AG04450 (cell line): ENCODE measurements at regions not wholly inside any gene's neighbourhood (a gene's known extent, or its start where the extent isn't known, plus 50 kb on each side); places are given as distances from the start of the nearest gene placed in this dataset.

ENCODE experiments used
- CTCF ChIA-PET: fragments of 300-600, 350-600 bp; formaldehyde crosslinking; extraction: SDS; loops from one replicate; lab custom pipeline; 2022; ENCODE audit warnings: antibody characterized with exemption, inconsistent platforms; lab: Charles Lee
- POLR2A ChIA-PET: fragments of 350-600 bp; formaldehyde crosslinking; extraction: SDS; loops from one replicate; lab custom pipeline; 2021; ENCODE audit warnings: antibody characterized with exemption, inconsistent platforms; lab: Yijun Ruan, JAX
- DNase-seq: peaks from one replicate; pipeline ENCODE4 v3.0.0-alpha.2; 2011; ENCODE audit warnings: low read depth, low spot score
- H3K27ac ChIP-seq: one replicate; pipeline ENCODE4 v1.5.1; 2012; ENCODE audit warnings: low read depth, low read length, control low read depth
- H3K27me3 ChIP-seq: one replicate; pipeline ENCODE4 v1.6.0; 2012; ENCODE audit warnings: low read length; ENCODE audit not compliant: control insufficient read depth, insufficient read depth
- H3K4me3 ChIP-seq: 2 replicates; pipeline ENCODE4 v1.5.1; 2011; ENCODE audit warnings: mild to moderate bottlenecking, low read depth, low read length, control low read depth
- H3K9me3 ChIP-seq: 2 replicates; pipeline ENCODE4 v1.5.1; 2012; ENCODE audit warnings: low read length; ENCODE audit not compliant: control insufficient read depth, insufficient read depth
- CTCF ChIP-seq: IDR thresholded peaks from 2 replicates; pipeline ENCODE4 v1.5.1; 2011; ENCODE audit warnings: low read depth, low read length, control low read depth, inconsistent platforms

GRCh38 chr10:6912021-6912420, 331.9 kb upstream of the PRKCQ start:
- Histone ChIP-seq H3K4me3 (no peak overlapping the region), H3K27me3 (peaks cover 7% of the 10 kb centered on the region), H3K9me3 (no peaks in the 10 kb centered on the region), H3K27ac (no peak overlapping the region)
- POLR2A ChIA-PET: no interaction called here
- no peak for DNase-seq
- TF ChIP-seq CTCF: no peak
- CTCF ChIA-PET: interaction anchor here (1.4 kb wide), 1 partner anchor 8 kb away, joined by 5 read pairs; no protein-coding TSS in a partner anchor

GRCh38 chr10:6909905-6910560, 330.0 kb upstream of the PRKCQ start:
- H3K4me3 ChIP-seq: no peak overlapping the region
- peaks cover 7% of the 10 kb centered on the region for H3K27me3 ChIP-seq
- no peak for DNase-seq
- H3K9me3 ChIP-seq: no peaks in the 10 kb centered on the region
- no peak for TF ChIP-seq CTCF
- CTCF ChIA-PET: interaction anchor here (0.7 kb wide), 1 partner anchor 103 kb away, joined by 5 read pairs; no protein-coding TSS in a partner anchor
- H3K27ac ChIP-seq: no peak overlapping the region
- POLR2A ChIA-PET: no interaction called here

- no peak overlapping the region for H3K27ac ChIP-seq
These were observed 327.9 kb upstream of the PRKCQ start for GRCh38 chr10:6907877-6908530.

GRCh38 chr10:6894405-6894804, 314.3 kb upstream of the PRKCQ start:
- ChIA-PET CTCF (no interaction called here), POLR2A (no interaction called here)
- TF ChIP-seq CTCF: no peak

More at GRCh38 chr10:6907877-6908530, 327.9 kb upstream of the PRKCQ start:
- TF ChIP-seq CTCF: no peak
- Histone ChIP-seq H3K27me3 (no peaks in the 10 kb centered on the region), H3K4me3 (no peak overlapping the region), H3K9me3 (no peaks in the 10 kb centered on the region)
- DNase-seq: no peak
- POLR2A ChIA-PET: no interaction called here
- CTCF ChIA-PET: no interaction called here

GRCh38 chr10:6892864-6893263, 312.8 kb upstream of the PRKCQ start:
- no peak for TF ChIP-seq CTCF
- CTCF ChIA-PET: interaction anchor here (0.7 kb wide), 2 partner anchors 55 to 543 kb away, joined by 3 to 5 read pairs; no protein-coding TSS in a partner anchor
- H3K27ac ChIP-seq: no peak overlapping the region
- no peaks in the 10 kb centered on the region; the same call in 1 of the 2 replicates for H3K9me3 ChIP-seq
- POLR2A ChIA-PET: no interaction called here
- no peak overlapping the region for H3K4me3 ChIP-seq
- H3K27me3 ChIP-seq: no peaks in the 10 kb centered on the region
- DNase-seq: no peak

More at GRCh38 chr10:6894405-6894804, 314.3 kb upstream of the PRKCQ start:
- Histone ChIP-seq H3K27me3 (no peaks in the 10 kb centered on the region), H3K27ac (no peak overlapping the region), H3K9me3 (no peaks in the 10 kb centered on the region; the same call in 1 of the 2 replicates), H3K4me3 (no peak overlapping the region)
- no peak for DNase-seq
